Activated CD4-positive, alpha-beta T cell treated with anti-CD3 and anti-CD28 coated beads for 36 hours (primary cell): ENCODE measurements at regions not wholly inside any gene's neighbourhood (a gene's known extent, or its start where the extent isn't known, plus 50 kb on each side); places are given as distances from the start of the nearest gene placed in this dataset.

Experiments used
- ATAC-seq: fragments of 200-7000 bp; cut with Tn5 transposase; one replicate; pipeline ENCODE4 v1.10.0; 2021; ENCODE audit warnings: mild to moderate bottlenecking, moderate library complexity
- CTCF ChIA-PET: fragments of 350-600 bp; sonication (Branson Sonifier 250); formaldehyde crosslinking; loops from one replicate; lab custom pipeline; 2021; ENCODE audit warnings: antibody characterized with exemption; lab: Charles Lee
- POLR2A ChIA-PET: fragments of 350-600 bp; sonication (Branson Sonifier 250); formaldehyde crosslinking; loops from one replicate; lab custom pipeline; 2021; ENCODE audit warnings: antibody characterized with exemption, inconsistent platforms; lab: Charles Lee
- DNase-seq: peaks from one replicate; pipeline ENCODE4 v3.0.0-alpha.2; 2020
- H3K27ac Mint-ChIP-seq: one replicate; pipeline ENCODE4 v1.8.0; 2021; ENCODE audit warnings: mixed read lengths
- H3K27me3 Mint-ChIP-seq: one replicate; pipeline ENCODE4 v1.8.0; 2021; ENCODE audit warnings: mixed read lengths
- H3K36me3 Mint-ChIP-seq: one replicate; pipeline ENCODE4 v1.8.0; 2021; ENCODE audit warnings: low read depth, mixed read lengths
- H3K4me1 Mint-ChIP-seq: one replicate; pipeline ENCODE4 v1.8.0; 2021; ENCODE audit warnings: mixed read lengths
- H3K4me3 Mint-ChIP-seq: one replicate; pipeline ENCODE4 v1.8.0; 2021; ENCODE audit warnings: mild to moderate bottlenecking, moderate library complexity, mixed read lengths
- H3K9me3 Mint-ChIP-seq: one replicate; pipeline ENCODE4 v1.8.0; 2021; ENCODE audit warnings: low read depth, mixed read lengths
- intact Hi-C, 2 experiments: fragments of 100-400 bp; cut with DNase I in 1 of 2; cut with micrococcal nuclease in 1 of 2; formaldehyde crosslinking; loops; one replicate each; pipeline versions ENCODE4 v1.14.2 to v1.15.1; 2022 to 2024; cut with DNase I, micrococcal nuclease

DNA sequence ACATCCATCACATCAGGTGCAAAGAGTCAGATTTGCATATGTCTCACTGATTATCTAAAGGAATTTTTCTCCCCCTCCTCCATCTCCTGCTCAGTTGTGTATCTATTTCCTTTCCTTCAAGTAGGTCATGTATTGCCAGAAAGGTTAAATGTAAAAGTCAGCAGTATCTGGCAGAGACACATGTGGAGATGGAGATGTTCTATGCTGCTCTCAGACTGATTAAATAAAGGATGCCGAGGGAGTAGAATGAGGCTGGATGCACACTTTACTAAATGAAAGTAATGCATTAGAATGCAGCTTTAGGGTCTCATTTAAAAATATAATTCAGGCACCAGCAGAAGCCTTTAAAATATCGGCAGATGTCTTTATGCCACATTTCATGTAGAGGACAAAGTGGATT, 555.3 kb downstream of the RNF144A start:
- Mint-ChIP-seq H3K36me3 (peaks cover 6% of the 10 kb centered on the region), H3K4me1 (peaks cover 46% of the 10 kb centered on the region), H3K4me3 (no peak overlapping the region), H3K27me3 (peaks cover 2% of the 10 kb centered on the region), H3K9me3 (no peaks in the 10 kb centered on the region), H3K27ac (peak overlapping the region; percentile 14)
- intact Hi-C loops: no loop called here
- ChIA-PET POLR2A (no interaction called here), CTCF (interaction anchor here (0.7 kb wide), 1 partner anchor 43 kb away, joined by 3 read pairs; no protein-coding TSS in a partner anchor)
- DNase-seq: no peak
- no peak for ATAC-seq

GRCh38 chr2:7473135-7473771, 556.0 kb downstream of the RNF144A start:
- CTCF ChIA-PET: interaction anchor here (0.7 to 1.1 kb wide), 2 partner anchors 10 to 44 kb away, joined by 3 read pairs; no protein-coding TSS in a partner anchor
- H3K27ac Mint-ChIP-seq: peak overlapping the region; percentile 11
- DNase-seq (no peak), ATAC-seq (no peak)
- no peaks in the 10 kb centered on the region for H3K9me3 Mint-ChIP-seq
- intact Hi-C loops: no loop called here
- H3K27me3 Mint-ChIP-seq: peaks cover 2% of the 10 kb centered on the region
- H3K36me3 Mint-ChIP-seq: no peaks in the 10 kb centered on the region
- H3K4me1 Mint-ChIP-seq: peaks cover 38% of the 10 kb centered on the region
- POLR2A ChIA-PET: interaction anchor here (0.6 kb wide), 1 partner anchor 31 kb away, joined by 3 read pairs; no protein-coding TSS in a partner anchor
- H3K4me3 Mint-ChIP-seq: no peak overlapping the region

DNA sequence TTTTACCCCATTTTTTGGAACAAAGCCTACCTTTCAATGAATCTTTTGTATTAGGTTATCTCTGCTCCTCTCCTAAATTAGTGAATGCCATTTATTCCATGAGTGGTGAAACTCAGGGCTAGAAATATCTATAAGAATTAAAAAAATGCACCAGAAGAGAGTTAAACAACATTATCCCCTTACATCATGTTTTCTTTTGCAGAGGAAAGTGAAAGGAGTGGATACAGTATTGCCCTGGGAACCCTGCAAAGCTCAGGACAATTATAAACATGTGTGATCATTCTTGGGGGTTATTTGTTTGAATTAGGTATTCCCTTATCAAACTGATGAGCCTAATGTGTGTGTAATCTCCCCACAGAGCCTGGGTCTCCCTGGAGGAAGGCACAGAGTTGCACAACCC, 559.2 kb downstream of the RNF144A start:
- intact Hi-C loops: no loop called here
- Mint-ChIP-seq H3K4me3 (no peak overlapping the region), H3K4me1 (peaks cover 22% of the 10 kb centered on the region), H3K27ac (peak overlapping the region; percentile 26), H3K27me3 (no peaks in the 10 kb centered on the region), H3K9me3 (peaks cover 2% of the 10 kb centered on the region), H3K36me3 (no peaks in the 10 kb centered on the region)
- ChIA-PET CTCF (no interaction called here), POLR2A (no interaction called here)
- DNase-seq (no peak), ATAC-seq (no peak)

DNA sequence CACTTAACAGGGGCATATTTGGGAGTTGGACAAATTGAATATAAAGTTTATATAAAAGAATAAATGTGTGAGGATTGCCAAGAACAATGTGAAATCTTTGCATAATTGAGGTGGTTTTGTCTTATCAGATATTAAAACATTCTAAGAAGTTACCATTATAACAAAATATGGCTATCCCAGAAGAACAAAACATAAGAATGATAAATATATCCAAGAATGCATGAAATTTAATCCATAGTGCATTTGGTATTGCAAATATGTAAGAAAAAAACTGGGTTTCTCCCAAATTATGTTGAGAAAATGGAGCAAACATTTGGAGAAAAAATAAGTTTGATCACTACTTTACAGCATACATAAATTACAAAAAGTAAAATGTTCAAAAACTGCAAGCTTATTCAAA, 562.4 kb downstream of the RNF144A start:
- ChIA-PET POLR2A (no interaction called here), CTCF (interaction anchor here (0.6 to 1.1 kb wide), 2 partner anchors 10 to 12 kb away, joined by 3 read pairs; no protein-coding TSS in a partner anchor)
- peaks cover 7% of the 10 kb centered on the region for H3K36me3 Mint-ChIP-seq
- no peak for DNase-seq
- intact Hi-C loops: no loop called here
- peaks cover 7% of the 10 kb centered on the region for H3K9me3 Mint-ChIP-seq
- H3K4me1 Mint-ChIP-seq: peaks cover 9% of the 10 kb centered on the region
- no peak overlapping the region for H3K27ac Mint-ChIP-seq
- no peak for ATAC-seq
- H3K4me3 Mint-ChIP-seq: no peak overlapping the region
- no peaks in the 10 kb centered on the region for H3K27me3 Mint-ChIP-seq

DNA sequence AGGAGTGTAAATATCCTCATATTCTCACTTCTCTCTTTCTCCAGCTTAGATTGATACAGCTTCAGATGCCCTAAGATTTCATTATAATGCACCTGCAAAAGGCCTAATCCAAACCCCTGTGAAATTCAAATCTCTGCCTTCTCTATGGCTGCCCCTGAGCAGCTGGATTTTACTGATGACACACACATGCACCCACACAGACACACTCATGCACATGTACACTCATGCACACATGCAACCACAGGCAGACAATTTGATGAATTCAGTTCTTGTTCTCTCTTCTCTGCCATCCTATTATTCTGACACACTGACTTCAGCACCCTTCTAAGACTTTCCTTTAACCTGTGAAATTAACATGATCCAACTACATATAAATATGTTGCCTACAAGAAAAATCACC, 563.2 kb downstream of the RNF144A start:
- Mint-ChIP-seq H3K27me3 (no peaks in the 10 kb centered on the region), H3K36me3 (peaks cover 7% of the 10 kb centered on the region), H3K4me3 (no peak overlapping the region), H3K4me1 (peaks cover 9% of the 10 kb centered on the region), H3K9me3 (peaks cover 7% of the 10 kb centered on the region), H3K27ac (no peak overlapping the region)
- ATAC-seq (peak; percentile 81), DNase-seq (peak; percentile 31)
- CTCF ChIA-PET: interaction anchor here (0.6 to 1.1 kb wide), 2 partner anchors 11 to 13 kb away, joined by 3 read pairs; no protein-coding TSS in a partner anchor
- intact Hi-C loops: no loop called here
- POLR2A ChIA-PET: no interaction called here

- H3K27ac Mint-ChIP-seq: no peak overlapping the region
- CTCF ChIA-PET: no interaction called here
- H3K4me1 Mint-ChIP-seq: no peaks in the 10 kb centered on the region
- intact Hi-C loops: no loop called here
- no peak for DNase-seq
- H3K4me3 Mint-ChIP-seq: no peak overlapping the region
- peaks cover 9% of the 10 kb centered on the region for H3K9me3 Mint-ChIP-seq
- no peaks in the 10 kb centered on the region for H3K27me3 Mint-ChIP-seq
- peaks cover 4% of the 10 kb centered on the region for H3K36me3 Mint-ChIP-seq
- POLR2A ChIA-PET: no interaction called here
- ATAC-seq: no peak
Observed at GRCh38 chr2:7490672-7491071, 573.5 kb downstream of the RNF144A start.

DNA sequence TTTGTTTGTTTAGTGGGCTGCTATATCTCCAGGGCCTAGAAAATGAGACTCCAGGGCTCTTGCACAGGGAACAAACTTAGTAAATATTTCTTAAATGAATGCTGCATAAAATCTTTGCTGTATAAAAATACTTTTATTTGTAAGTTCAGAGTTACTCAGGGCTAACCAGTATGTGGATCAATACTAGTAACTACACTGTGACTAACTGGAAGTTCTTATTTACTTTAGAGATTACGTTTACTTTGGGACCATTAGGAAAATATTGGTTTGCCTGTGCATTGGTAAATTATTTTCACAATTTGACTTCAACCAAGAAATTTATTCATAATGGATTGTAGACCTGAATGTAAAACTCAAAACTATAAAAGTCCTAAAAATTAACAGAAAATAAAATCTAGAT, 575.5 kb downstream of the RNF144A start:
- no peak for DNase-seq
- Mint-ChIP-seq H3K27ac (no peak overlapping the region), H3K27me3 (no peaks in the 10 kb centered on the region), H3K4me3 (no peak overlapping the region), H3K9me3 (peaks cover 9% of the 10 kb centered on the region), H3K4me1 (peaks cover 8% of the 10 kb centered on the region), H3K36me3 (peaks cover 4% of the 10 kb centered on the region)
- POLR2A ChIA-PET: no interaction called here
- CTCF ChIA-PET: no interaction called here
- intact Hi-C loops: no loop called here
- ATAC-seq: no peak

GRCh38 chr2:7497178-7497577, 580.0 kb downstream of the RNF144A start:
- peak; percentile 44 for ATAC-seq
- ChIA-PET POLR2A (no interaction called here), CTCF (no interaction called here)
- H3K36me3 Mint-ChIP-seq: peaks cover 4% of the 10 kb centered on the region
- no peaks in the 10 kb centered on the region for H3K27me3 Mint-ChIP-seq
- peaks cover 20% of the 10 kb centered on the region for H3K4me1 Mint-ChIP-seq
- intact Hi-C loops: no loop called here
- no peak overlapping the region for H3K4me3 Mint-ChIP-seq
- no peak overlapping the region for H3K27ac Mint-ChIP-seq
- DNase-seq: peak; percentile 22
- peaks cover 9% of the 10 kb centered on the region for H3K9me3 Mint-ChIP-seq

DNA sequence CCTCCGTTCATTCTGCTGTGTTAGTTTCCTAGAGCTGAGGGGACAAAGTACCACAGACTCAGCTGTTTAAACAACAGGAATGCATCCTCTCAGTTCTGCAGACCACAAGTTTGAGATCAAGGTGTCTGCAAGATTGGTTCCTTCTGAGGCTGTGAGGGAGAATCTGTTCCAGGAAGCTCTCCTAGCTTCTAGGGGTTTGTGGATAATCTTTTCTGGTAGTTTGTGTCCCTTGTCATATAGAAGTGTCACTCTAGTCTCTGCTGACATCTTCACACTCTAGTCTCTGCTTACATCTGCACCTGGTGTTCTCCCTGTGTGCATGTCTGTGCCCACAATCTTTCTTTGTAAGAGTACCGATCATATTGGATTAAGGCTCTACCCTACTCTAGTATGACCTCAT, 581.8 kb downstream of the RNF144A start:
- DNase-seq: no peak
- H3K27me3 Mint-ChIP-seq: no peaks in the 10 kb centered on the region
- CTCF ChIA-PET: interaction anchor here (1.2 to 2.6 kb wide), 3 partner anchors 13 to 32 kb away, joined by 3 to 7 read pairs (median 3); no protein-coding TSS in a partner anchor
- peaks cover 2% of the 10 kb centered on the region for H3K9me3 Mint-ChIP-seq
- H3K27ac Mint-ChIP-seq: no peak overlapping the region
- POLR2A ChIA-PET: no interaction called here
- intact Hi-C loops: no loop called here
- no peak overlapping the region for H3K4me3 Mint-ChIP-seq
- peaks cover 20% of the 10 kb centered on the region for H3K4me1 Mint-ChIP-seq
- ATAC-seq: peak; percentile 39
- H3K36me3 Mint-ChIP-seq: peaks cover 4% of the 10 kb centered on the region

DNA sequence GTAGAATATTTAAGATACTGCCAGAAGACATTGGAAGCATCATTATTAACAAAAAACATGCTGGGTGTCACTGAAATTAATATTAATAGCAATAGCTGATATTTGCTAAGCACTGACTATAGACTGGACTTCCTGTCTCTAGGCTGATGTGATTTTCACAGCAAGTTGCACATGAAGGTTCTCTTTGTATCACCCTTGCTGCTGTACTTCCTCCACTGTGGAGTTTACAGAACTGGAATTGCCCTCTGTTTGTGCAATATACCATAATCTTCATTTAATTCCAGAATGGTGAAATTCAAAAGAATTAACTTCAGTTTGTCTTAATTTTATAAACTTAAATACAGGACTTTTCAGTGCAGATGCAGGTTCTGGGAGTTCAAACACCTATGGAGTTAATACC, 585.1 kb downstream of the RNF144A start:
- Mint-ChIP-seq H3K36me3 (no peaks in the 10 kb centered on the region), H3K4me3 (no peak overlapping the region), H3K9me3 (no peaks in the 10 kb centered on the region), H3K4me1 (peaks cover 16% of the 10 kb centered on the region), H3K27ac (no peak overlapping the region), H3K27me3 (no peaks in the 10 kb centered on the region)
- intact Hi-C loops: no loop called here
- POLR2A ChIA-PET: no interaction called here
- no peak for ATAC-seq
- DNase-seq: no peak
- CTCF ChIA-PET: no interaction called here

GRCh38 chr2:7508296-7508943, 591.2 kb downstream of the RNF144A start:
- no peaks in the 10 kb centered on the region for H3K9me3 Mint-ChIP-seq
- CTCF ChIA-PET: interaction anchor here (0.6 to 0.9 kb wide), 3 partner anchors 14 to 1079 kb away, joined by 3 read pairs; no protein-coding TSS in a partner anchor
- no peaks in the 10 kb centered on the region for H3K4me1 Mint-ChIP-seq
- intact Hi-C loops: no loop called here
- ATAC-seq (no peak), DNase-seq (no peak)
- H3K4me3 Mint-ChIP-seq: no peak overlapping the region
- H3K27ac Mint-ChIP-seq: no peak overlapping the region
- POLR2A ChIA-PET: no interaction called here
- no peaks in the 10 kb centered on the region for H3K27me3 Mint-ChIP-seq
- H3K36me3 Mint-ChIP-seq: no peaks in the 10 kb centered on the region

DNA sequence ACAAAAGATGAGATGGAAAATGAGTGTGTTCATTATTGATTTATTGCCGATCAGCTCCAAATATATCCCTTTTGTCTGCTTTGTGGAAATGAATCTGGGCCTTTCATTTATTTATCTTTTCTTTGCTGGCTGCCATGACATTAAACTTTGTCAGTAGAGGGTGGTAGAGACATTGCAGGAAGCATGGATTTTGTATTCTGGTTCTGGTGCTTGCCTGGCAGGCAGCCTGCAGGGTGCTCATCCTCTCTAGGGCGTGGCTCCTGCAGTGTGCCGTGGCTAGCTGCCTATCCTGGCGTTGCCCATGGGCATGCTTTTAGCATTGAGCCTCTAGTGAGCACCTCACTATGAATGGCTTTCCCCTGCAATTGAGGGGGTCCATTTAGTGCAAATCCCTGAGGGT, 593.1 kb downstream of the RNF144A start:
- no peaks in the 10 kb centered on the region for H3K9me3 Mint-ChIP-seq
- H3K27ac Mint-ChIP-seq: no peak overlapping the region
- no peak for DNase-seq
- intact Hi-C loops: no loop called here
- no peaks in the 10 kb centered on the region for H3K36me3 Mint-ChIP-seq
- ChIA-PET POLR2A (no interaction called here), CTCF (no interaction called here)
- no peak overlapping the region for H3K4me3 Mint-ChIP-seq
- peak; percentile 19 for ATAC-seq
- H3K27me3 Mint-ChIP-seq: no peaks in the 10 kb centered on the region
- peaks cover 4% of the 10 kb centered on the region for H3K4me1 Mint-ChIP-seq
